GM18498 (cell line): ENCODE measurements at regions not wholly inside any gene's neighbourhood (a gene's known extent, or its start where the extent isn't known, plus 50 kb on each side); places are given as distances from the start of the nearest gene placed in this dataset.

Experiments
- ATAC-seq: cut with Tn5 transposase; IDR thresholded peaks from one replicate; pipeline ENCODE4 v1.9.1; 2021; ENCODE audit warnings: mild to moderate bottlenecking, moderate library complexity; ENCODE audit not compliant: unreplicated experiment

DNA sequence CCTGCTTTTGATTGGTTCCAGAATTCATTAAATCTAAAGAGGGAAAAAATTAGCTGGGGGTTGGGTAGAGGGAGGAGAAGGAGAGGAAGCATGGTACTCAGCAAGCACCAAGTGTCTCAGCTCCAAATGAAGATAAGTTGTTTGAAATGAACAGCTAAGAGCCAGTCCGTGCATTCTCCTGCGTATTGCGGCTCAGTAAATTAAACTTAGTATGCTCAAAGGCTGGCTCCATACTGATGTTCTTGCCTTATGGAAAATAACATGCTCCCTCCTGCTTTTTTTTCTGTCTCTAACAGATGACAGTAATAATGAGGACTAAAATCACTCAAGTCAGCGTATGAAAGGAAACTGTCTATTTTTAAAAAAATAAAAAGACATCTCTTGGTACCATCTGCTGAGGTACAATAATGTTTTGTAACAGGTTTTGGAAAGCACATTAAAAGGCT is 161.0 kb downstream of the SPATA31D1 start:
- ATAC-seq: no peak

DNA sequence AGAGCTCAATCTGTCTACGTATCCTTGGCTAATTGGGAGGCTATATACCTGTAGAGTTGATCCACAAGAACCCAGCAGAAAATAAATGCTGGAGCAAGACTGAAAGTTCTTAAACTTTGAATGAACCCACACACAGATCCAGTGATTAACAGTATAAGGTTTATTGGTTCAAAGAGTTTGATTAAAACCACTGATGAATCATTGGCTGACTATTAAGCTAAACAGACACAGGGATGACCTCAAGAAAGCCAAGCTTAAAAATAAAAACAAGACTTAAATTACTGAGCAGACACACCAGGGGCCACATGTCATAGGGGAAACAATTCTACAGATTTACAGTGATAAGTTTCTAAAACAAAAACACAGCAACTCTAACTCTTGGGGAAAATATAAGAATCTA is 163.6 kb downstream of the SPATA31D1 start:
- ATAC-seq: no peak

DNA sequence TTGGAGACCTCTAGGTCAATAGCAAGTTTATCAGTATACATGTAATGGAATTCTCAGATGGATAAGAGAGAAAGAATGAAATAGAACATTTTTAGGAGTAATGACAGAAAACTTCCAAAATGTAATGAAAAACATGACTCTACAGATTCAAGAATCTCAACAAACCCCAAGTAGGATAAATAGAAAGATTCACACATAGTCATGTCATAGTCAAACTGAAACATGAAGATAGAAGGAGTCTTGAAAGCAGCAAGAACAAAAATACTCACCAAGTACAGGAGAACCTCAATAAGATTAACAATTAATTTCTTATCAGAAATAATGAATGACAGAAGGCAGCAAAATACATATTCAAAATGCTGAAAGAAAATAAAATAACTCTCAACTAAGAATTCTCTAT is 164.5 kb downstream of the SPATA31D1 start:
- ATAC-seq: peak; percentile 57

DNA sequence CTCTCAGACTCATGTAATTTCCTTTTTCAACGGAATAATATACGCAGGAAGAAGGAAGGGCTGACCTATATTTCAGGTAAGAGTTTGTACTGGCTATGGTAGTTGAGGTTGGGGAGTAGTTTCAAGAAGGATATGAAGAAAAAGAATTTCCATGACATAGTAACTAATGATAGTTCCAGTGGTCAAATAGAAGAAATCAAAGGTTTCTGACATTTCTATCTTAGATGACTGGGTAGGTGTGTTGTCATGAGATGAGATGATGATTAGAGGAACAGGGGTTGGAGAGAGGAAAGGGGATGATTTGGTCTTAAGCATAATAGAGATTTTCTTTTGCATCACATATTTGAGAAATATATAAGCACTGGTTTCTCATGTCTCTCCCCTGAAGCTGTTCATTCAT is 166.0 kb downstream of the SPATA31D1 start:
- ATAC-seq: peak; percentile 48

DNA sequence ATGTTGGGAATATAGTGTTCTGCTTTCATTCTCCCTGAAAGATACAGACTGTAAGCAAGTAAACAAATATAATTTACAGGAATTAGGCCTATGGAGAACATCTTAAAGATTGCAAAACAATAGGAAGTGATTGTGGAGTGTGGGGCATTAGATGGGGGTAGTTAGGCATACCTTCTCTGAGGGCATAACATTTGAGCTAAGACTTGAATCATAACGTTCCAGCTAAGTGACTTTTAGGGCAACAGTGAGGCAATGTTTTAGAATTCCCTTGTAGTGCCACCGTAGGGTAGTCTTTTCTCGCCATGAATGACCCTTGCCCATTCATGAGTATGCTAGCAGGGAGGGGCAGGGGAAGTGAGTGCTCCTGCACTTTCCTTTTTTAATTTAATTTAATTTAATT is 173.3 kb downstream of the SPATA31D1 start:
- ATAC-seq: no peak

DNA sequence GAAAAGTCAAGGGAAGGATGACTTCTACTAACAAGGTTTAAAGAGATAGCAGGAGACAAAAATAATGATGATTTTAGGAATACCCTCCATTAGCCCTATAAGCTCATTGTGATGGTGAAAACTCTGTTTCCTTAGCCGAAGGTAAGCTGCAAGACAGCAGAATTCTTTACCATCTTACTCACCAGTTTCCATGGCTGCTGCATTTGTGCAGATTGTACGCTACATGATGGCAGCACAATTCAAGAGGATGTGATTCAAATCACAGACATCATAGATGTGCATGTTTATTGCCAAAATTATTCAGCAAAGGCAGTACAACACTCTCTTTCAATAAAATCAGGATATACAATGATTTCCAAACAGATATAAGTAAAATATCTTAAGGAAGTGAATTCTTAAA is 175.6 kb downstream of the SPATA31D1 start:
- no peak for ATAC-seq

DNA sequence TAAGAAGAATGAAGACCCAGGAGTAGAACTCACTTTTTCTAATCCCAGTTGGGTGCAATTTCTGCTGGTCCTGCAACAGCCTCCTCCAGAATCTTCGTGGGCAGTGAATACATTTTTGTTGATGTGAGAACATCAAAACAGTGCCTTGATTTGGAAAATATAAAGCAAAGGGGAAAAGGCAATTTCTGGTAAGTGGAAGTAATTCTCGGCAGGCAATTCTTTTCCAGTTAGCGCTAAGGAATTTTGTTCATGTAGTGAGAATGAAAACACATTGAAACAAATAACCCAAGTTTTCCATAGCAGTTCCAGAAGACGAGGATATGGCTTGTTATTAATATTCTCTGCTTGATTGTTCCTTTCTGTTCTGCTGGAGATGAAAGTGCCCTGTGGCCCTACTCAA is 178.7 kb downstream of the SPATA31D1 start:
- ATAC-seq: no peak

DNA sequence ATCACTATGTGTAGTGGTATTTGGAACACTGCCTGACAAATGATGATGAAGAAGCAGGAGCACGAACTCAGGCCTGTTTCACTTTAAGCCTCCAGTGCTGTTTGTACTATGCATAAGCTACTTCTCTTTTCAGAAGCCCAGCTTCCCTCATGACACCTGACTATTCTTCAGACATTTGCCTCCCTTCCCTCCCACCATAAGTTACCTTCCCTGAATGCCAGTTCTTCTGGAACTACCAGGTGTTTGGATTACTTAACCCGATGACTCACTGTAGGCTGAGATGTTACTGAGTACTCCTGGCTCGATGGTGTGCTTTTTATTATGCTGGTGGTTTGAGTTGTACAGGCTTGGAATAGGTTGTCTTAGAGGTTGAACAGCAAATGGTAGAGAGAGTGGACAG is 180.0 kb downstream of the SPATA31D1 start:
- ATAC-seq: no peak

DNA sequence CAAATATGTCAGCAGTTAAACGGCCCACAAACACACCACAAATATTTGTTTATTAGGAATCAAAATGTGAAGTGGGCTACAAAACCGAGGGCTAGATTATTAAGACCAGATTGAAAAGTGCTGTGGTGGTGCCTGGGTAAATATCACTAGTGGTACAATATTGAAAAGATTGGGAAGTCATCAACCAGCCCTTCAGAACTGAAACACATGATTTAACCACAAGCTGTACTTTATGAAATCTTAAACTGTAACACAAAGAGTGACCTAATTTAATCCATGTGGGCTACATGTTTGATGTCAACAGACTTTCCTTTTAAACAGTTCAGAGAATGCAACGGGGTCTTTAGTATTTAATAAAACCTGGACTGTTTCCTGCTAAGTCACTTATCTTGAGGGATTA is 182.3 kb downstream of the SPATA31D1 start:
- no peak for ATAC-seq

DNA sequence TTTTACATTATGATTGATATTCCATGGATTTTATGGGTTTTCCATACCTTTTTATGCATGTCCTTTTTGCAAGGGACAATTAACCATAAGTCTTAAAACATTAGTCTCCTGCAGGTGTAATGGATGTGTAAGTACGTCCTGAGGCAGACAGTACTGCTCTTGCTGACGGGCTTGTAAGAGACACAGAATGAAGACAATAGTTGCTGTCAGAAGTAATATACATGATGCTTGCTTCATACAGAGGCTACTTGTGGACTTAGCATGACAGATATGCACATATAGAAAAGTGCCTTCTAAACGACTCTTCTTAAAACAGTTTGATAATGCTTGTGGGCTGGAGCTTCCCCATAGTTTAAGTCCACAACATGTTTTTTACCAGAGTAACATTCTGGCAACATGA is 182.7 kb downstream of the SPATA31D1 start:
- no peak for ATAC-seq

DNA sequence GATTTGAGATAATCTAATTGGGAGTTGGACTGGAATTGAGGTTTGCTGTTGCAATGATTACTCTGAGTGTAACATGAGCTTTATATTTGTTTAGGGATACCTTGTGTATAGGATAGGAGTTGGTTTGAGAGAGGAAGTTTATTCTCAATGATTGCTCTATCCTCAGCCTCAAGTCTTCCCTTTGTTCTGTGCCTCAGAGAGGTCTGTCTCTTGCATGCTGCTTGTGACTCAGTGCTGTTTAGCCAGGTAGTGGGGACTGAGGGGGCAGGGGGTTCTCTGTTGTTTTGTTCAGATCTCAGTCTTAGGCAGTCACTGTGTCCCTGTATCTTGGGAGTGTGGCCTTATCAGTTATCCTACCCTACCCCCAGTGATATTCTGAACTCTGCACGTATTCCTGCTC is 192.1 kb downstream of the SPATA31D1 start:
- ATAC-seq: no peak

DNA sequence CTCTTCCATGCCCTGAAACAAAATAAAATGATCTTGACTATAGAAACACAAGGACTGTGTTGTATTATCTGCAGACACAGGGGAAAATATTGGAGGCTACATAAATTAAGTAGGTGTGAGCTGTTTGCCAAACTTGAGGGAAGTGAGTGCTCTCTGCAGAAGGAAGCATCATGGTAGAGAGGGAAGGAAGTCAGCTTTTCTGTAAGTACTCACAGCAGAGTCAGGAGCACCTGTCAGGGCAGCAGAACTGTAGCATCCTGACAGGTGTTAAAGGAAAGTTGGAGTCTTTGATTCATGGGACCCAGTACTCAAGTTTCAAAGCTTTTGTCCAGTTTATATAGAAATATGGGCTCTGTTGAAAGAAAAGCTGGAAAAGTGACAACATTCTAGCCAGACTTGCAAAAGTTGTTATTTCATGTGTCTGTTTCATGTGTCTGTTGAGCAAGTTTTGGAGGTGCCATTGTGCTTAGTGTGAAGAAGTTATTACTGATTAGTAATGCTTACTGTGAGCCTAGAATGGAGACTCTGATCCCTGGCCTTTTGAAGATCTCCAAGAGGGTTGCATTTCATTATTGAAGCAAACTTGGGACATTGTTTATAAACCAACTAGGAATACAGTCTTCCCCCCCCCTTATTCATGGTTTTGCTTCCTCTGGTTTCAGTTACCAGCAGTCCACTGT is 194.7 kb downstream of the SPATA31D1 start:
- ATAC-seq: no peak

DNA sequence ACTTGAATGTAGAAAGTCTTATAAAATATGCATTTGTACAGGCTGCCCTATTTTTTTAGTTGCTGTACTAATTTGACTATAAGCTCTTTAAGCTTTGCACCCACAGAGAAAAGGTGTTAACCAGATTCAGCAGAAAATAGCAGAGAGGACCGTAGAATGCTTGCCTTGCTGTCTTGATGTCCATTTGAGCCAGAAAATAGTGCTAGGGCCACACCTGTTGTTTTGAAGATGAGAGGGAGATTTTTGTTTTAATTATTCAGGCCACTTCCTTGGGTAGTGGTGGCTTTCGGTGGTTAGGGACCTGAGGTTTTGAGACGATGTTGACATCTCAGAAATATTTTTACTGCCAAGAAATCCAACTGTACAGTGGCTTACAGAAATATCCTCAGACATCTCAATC is 196.0 kb downstream of the SPATA31D1 start:
- peak; percentile 82 for ATAC-seq

DNA sequence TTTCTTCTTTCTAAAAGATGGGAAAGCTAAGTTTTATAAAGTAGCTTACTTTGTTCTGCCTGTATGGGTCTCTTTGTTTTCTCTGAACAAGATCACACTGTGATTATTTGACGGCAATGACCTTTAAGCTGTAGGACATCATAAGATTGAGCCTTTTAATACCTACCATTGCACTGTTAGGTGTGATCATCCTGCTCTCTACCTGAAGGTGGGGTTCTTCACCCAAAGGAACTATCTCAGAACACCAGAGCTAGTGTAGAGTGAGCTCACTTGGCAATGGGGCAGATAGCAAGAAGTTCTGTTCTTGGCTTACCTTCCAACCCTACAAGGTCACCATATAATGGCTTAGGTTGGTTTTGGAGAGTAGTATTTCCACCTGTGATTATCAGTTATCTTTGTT is 200.2 kb downstream of the SPATA31D1 start:
- ATAC-seq: no peak

DNA sequence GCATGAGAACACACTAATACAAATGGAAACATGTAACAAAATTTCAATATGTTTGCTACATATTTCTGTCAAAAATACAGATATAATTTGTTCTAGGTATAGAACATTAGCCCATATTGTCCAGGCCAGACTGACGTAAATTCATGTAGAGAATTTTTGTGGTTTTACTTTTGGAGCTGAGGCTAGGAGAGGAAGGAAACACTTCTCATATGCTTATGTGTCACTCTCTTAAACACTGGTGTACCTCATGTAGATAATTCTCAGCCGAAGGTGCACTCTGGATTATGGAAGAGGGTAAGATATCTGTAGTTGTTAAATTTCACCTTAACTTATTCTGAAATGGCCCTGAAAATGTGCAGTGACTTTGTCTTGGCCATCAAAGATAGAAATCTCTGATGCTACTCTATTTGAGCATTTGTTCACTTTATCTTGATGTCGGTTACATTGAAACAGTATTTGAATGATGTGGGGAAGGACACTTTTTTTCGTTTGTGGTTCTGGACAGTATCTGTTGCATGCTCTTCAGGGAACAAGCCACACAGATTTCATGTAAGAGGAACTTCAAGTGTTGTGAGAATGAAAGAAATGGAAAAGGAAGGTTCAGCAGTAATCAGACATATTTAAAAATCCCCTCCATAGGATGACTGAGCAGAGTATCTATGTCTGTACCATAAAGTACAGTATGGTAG is 202.7 kb downstream of the SPATA31D1 start:
- ATAC-seq: no peak

DNA sequence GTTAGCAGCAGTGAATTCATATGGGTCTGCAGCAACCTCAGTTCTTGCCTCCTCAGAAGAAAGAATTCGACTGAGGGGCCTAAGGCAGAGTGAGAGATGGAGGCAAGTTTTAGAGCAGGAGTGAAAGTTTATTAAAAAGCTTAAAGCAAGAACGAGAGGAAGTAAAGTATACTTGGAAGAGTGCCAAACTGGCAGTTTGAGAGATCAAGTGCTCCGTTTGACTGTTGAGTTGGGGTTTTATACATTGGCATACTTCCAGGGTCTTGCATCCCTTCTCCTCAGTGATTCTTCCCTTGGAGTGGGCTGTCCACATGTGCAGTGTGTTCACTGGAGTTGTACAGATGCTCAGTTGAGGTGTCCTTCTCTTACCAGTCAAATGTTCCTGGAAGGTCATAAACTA is 203.6 kb downstream of the SPATA31D1 start:
- no peak for ATAC-seq

DNA sequence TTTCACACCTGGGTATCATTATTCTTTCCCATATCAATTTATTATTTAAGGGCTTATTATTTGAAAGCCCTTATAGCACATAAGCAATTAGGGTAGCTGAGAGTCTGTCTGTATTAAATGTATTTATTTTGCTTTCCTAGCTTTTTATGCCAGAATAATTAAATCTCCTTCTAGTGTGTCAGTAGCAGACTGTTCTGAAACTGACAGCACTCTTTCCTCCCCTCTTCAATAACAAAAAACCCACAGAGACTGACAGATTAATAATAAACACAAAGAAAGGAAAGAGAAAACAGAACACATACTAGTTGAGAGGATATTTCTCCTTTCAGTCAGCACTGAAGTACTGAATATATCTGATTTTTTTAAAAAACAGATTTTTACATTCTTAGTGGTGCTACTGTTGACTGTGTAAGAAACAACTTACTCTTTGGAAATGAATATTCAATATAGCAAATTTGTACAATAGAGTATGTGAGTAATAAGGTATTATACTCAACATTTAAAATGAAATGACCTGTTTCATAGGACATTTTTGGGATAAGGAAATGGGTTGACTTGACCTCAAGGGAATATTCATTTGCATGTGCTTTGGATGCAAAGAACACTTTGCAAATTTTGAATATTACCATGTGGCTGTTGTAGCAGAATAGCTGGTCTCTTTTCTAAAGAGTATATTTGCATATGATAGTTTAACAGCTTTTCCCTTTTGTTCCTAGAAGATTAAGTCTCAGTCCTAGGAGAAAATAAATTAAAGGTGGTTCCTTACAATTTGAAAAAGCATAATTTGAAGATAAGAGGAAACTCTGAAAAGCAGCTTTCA is 208.3 kb downstream of the SPATA31D1 start:
- ATAC-seq: no peak

DNA sequence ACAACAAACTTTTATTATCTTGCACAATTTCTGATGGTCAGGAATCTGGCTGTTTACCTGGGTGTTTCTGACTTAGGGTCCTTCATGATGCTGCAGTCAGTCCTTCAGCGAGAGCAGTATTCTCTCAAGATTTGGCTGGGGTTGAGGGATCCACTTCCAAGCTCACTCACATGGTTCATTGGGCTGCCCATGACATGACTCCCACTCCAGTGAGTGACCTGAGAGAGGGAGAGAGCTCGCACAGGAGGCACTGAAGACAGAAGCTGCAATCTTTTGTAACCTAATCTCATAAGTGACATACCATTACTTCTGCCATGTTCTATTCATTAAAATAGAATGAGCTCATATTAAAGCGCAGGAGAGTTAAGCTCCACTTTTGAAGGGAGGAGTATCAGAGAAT is 212.6 kb downstream of the SPATA31D1 start:
- ATAC-seq: no peak

DNA sequence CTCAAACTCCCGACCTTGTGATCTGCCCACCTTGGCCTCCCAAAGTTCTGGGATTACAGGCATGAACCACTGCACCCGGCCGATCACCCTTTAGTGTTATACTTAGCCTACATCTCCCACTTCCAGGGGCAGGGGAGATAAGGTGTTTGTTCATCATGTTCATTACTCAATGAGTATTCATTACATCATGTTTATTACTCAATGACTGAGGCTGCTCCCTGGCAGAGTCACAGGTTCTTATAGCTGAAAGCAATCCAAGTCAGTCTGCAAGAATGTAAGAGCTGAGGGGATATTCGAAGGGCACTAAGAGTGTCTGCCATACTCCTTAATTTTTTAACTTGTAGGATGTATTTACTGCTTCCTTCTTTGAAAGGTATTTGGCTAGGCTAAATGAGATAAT is 214.2 kb downstream of the SPATA31D1 start:
- ATAC-seq: no peak

DNA sequence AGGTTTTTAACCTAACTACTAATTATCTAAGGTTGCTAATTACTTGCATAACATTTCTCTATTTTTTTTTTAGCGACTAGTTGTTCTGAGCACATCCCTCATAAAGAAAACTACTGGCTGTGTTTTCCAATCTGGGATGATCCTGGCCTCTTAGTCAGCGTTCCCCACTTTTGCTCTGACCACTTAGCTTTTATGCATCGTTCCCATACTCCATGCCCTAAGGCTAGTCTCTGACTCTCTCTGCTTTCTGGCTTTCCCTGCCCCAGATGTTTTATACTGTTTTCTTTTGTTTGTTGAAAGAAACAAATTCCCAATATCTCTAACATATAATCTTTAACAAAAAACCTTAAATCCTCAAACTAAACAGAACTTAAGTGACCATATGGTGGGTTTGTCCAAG is 217.9 kb downstream of the SPATA31D1 start:
- no peak for ATAC-seq

DNA sequence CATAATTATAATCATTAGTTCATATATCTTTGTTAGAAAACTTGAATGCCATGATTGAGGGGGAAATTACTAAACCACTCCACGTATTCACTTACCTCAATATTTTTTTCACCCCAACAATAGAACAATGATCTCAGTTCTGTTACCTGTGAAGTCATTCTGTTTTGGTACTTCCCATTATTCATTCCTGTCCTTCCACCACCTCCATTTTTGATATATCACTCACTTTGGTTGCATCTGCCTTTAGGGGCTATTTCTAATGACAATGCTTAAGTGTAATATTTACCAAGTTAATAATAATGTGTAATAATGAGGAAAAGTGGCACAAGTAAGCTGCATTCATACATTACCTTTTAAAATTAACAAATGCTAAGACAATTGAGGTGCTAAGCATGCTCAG is 218.4 kb downstream of the SPATA31D1 start:
- no peak for ATAC-seq
